ENCODE measurements at regions not wholly inside any gene's neighbourhood (a gene's known extent, or its start where the extent isn't known, plus 50 kb on each side); places are given as distances from the start of the nearest gene placed in this dataset.

DNA sequence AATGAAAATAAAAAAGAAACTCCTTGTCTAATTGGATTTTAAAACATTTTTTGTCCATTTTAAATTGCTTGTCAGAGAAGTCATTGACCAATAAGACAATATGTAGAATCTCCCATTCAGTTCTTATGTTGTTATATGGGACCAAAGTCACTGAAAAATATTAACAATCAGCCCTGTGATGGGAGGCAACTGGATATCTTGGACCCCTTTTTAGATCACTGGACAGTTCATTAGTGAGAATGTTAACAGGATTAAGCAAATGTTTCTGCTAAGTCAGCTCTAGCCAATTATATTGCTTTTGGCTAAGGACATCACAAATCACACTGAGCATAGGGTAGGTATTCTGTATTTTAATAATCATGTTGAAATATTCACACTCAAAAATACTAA, 609.1 kb upstream of the USP24 start:
- H3K9ac ChIP-seq (ENCODE audit: extremely low read depth, insufficient read length, low read length), result no peak overlapping the region
- H4K8ac ChIP-seq (replicated peaks; ENCODE audit: insufficient read length, low read depth, low read length), result no peak overlapping the region
- no peaks in the 10 kb centered on the region; a peak in 1 of 4 replicates for H3K4me1 Mint-ChIP-seq
- no peak overlapping the region for H2BK120ac ChIP-seq (ENCODE audit: low read depth, low read length, poor library complexity, severe bottlenecking)
- H3K79me1 ChIP-seq (ENCODE audit: insufficient read depth, low read depth, low read length, poor library complexity, severe bottlenecking), result no peaks in the 10 kb centered on the region
- no peak overlapping the region for H2BK12ac ChIP-seq (ENCODE audit: insufficient read length, low read depth, low read length)
- H2BK5ac ChIP-seq (ENCODE audit: insufficient read length, low read length), result no peak overlapping the region
- H3K4me1 ChIP-seq (ENCODE audit: insufficient read depth, low read length), result no peaks in the 10 kb centered on the region
- no peak overlapping the region for H2BK20ac ChIP-seq (ENCODE audit: low read depth, low read length, poor library complexity, severe bottlenecking)
- H3K9me3 ChIP-seq (ENCODE audit: control insufficient read depth, low read depth, low read length), result no peaks in the 10 kb centered on the region
- H3K27ac ChIP-seq (ENCODE audit: insufficient read length, low read depth, low read length), result no peak overlapping the region
- no peak overlapping the region for H3K4me2 ChIP-seq (ENCODE audit: insufficient read depth, insufficient read length, low read length)
- no peaks in the 10 kb centered on the region for H3K27me3 ChIP-seq (ENCODE audit: insufficient read depth, low read length)
- no peaks in the 10 kb centered on the region for H3K23me2 ChIP-seq (ENCODE audit: insufficient read length, low read depth, low read length, poor library complexity, severe bottlenecking)
- H3K27me3 Mint-ChIP-seq (ENCODE audit: low read depth), result peaks cover 2% of the 10 kb centered on the region; the same call in 1 of the 2 replicates
- H2AK5ac ChIP-seq (ENCODE audit: insufficient read length, low read length), result no peak overlapping the region
- no peak overlapping the region for H3T11ph ChIP-seq (ENCODE audit: low read length)
- no peak overlapping the region for H2BK15ac ChIP-seq (ENCODE audit: low read depth, low read length)
- H3K14ac ChIP-seq (ENCODE audit: insufficient read depth, low read length), result no peak overlapping the region
- no peak overlapping the region for H4K5ac ChIP-seq (ENCODE audit: insufficient read length, low read depth, low read length)
- no peak overlapping the region for H3K27ac Mint-ChIP-seq
- no peak overlapping the region for H2AFZ ChIP-seq (ENCODE audit: low read length)
- no peak overlapping the region for H4K91ac ChIP-seq (ENCODE audit: insufficient read length, low read depth, low read length)
- H3K36me3 Mint-ChIP-seq (ENCODE audit: insufficient read depth in 1 of 3, low read depth in 3 of 3), result no peaks in the 10 kb centered on the region; a peak in 1 of 7 replicates
- no peak overlapping the region for H3K4ac ChIP-seq (ENCODE audit: low read depth, low read length)
- DNase-seq, result no peak
- no peak overlapping the region for H3K23ac ChIP-seq (ENCODE audit: insufficient read length, low read depth, low read length)
- no peak overlapping the region for H3K4me3 Mint-ChIP-seq
- no peak overlapping the region for H3K18ac ChIP-seq (ENCODE audit: insufficient read length, low read depth, low read length)
- no peak overlapping the region for H3K56ac ChIP-seq (ENCODE audit: insufficient read length, low read depth, low read length)
- no peaks in the 10 kb centered on the region for H4K20me1 ChIP-seq (ENCODE audit: control insufficient read depth, insufficient read depth, insufficient read length)
- H3K9me3 Mint-ChIP-seq, result no peaks in the 10 kb centered on the region
- H3K79me2 ChIP-seq (ENCODE audit: insufficient read depth, low read length), result no peaks in the 10 kb centered on the region
- TF ChIP-seq, protein P1, sequence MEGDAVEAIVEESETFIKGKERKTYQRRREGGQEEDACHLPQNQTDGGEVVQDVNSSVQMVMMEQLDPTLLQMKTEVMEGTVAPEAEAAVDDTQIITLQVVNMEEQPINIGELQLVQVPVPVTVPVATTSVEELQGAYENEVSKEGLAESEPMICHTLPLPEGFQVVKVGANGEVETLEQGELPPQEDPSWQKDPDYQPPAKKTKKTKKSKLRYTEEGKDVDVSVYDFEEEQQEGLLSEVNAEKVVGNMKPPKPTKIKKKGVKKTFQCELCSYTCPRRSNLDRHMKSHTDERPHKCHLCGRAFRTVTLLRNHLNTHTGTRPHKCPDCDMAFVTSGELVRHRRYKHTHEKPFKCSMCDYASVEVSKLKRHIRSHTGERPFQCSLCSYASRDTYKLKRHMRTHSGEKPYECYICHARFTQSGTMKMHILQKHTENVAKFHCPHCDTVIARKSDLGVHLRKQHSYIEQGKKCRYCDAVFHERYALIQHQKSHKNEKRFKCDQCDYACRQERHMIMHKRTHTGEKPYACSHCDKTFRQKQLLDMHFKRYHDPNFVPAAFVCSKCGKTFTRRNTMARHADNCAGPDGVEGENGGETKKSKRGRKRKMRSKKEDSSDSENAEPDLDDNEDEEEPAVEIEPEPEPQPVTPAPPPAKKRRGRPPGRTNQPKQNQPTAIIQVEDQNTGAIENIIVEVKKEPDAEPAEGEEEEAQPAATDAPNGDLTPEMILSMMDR (conservative IDR thresholded peaks at IDR 0.05), result no peak

Measured in H9 (cell line).